NCI-H2107 treated with DMSO at 0.1 percent for 48 hours (cell line): ENCODE measurements at regions not wholly inside any gene's neighbourhood (a gene's known extent, or its start where the extent isn't known, plus 50 kb on each side); places are given as distances from the start of the nearest gene placed in this dataset.

Experiments used
- DNase-seq: peaks from one replicate; lab custom pipeline; 2025; ENCODE audit not compliant: unreplicated experiment; lab: John Stamatoyannopoulos, UW

GRCh38 chr15:95302809-95303208, 1027.7 kb upstream of the NR2F2 start:
- DNase-seq = no peak

DNA sequence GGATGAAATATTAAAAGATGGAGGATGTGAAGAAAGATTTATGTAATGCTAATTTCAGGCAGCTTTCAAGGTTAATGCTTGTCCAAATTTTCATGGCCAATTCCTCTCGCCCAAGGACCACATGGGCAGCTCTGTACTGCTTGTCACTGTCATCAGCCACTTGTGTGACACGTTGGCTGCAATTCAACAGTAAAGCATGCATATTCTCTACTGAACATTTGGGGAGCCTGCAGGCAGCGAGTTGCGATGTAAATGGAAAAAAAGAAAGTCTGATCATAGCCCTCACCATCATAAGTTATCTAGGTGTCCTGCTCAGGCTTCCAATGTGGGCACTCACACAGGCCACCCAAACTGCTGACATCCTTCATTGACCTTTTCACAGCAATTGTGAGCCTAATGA, 1026.8 kb upstream of the NR2F2 start:
- DNase-seq = no peak

DNA sequence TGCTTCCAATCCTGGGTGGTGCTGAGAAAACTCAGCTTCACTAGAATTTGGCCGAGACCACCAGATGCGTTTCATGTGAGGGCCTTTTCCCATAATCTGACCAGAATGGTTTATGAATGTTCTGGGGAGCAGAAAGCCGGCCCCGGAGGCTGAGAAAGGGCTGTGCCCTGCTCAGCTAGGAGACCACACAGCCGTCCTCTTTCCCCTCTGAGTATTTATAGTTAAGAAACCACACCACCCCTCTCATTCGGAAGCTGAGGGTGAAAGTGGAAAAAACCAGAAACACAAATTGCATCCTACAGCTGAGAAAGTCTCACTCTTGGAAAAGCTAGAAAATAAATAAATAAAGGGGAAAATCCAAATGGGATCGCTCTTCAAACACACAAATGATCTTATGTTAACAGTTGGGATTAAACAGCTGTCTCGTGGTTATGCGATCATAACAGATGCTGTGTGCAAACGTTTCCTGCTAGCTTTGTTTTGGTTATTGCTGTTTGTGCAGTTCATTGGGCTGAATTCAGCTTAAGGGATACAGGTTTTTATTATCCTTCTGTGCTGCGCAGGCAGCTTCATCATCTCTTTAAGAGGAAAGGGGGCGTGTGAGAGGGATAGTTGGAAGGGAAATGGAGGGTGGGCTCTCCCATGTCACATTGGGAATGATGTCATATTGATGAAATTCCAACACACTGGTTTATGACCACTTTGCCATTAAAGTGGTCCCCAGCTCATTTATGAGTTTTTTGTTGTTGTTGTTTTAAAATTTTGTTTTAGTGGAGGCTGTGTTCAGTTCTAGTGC, 1026.2 kb upstream of the NR2F2 start:
- no peak for DNase-seq

- no peak for DNase-seq
Observed at GRCh38 chr15:95304947-95305400, 1025.5 kb upstream of the NR2F2 start.

DNA sequence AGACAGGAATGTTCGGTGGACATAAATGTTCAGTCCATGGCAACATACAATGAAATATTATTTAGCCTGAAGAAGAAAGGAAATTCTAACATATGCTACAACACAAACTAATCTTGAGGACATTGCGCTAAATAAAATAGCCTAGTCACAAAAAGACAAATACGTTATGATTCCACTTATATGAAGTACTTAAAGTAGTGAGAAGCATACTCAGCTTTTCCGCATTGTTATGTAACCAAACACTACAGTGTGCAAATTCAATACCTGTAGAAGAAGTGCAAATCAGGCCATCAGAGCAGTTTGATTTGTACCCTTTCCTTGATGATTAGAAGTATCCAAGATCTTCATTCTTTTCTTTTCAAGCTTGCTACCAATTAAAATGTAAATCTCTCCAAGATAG, 1023.4 kb upstream of the NR2F2 start:
- no peak for DNase-seq

- no peak for DNase-seq
Observed at GRCh38 chr15:95319242-95319641, 1011.3 kb upstream of the NR2F2 start.

GRCh38 chr15:95323796-95324195, 1006.7 kb upstream of the NR2F2 start:
- DNase-seq = no peak

DNA sequence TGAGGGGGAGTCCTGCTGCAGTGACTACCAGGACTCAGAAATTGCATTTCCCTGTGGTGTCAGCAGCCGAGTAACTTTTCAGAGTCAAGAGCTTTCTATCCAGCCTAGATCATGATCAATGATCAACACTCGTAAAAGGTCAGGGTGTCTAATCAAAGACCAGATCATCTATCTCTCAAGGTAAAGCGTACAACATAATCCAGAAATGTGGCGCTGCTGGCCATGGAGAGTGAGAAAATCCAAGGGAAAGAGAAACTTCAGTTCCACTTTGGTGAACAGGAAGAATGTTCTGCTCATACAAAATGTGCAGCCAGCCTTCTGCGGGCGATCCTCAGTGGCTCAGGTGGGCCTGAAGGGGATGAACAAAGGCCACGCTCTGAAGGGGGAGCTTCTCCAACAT, 1005.8 kb upstream of the NR2F2 start:
- DNase-seq = no peak

DNA sequence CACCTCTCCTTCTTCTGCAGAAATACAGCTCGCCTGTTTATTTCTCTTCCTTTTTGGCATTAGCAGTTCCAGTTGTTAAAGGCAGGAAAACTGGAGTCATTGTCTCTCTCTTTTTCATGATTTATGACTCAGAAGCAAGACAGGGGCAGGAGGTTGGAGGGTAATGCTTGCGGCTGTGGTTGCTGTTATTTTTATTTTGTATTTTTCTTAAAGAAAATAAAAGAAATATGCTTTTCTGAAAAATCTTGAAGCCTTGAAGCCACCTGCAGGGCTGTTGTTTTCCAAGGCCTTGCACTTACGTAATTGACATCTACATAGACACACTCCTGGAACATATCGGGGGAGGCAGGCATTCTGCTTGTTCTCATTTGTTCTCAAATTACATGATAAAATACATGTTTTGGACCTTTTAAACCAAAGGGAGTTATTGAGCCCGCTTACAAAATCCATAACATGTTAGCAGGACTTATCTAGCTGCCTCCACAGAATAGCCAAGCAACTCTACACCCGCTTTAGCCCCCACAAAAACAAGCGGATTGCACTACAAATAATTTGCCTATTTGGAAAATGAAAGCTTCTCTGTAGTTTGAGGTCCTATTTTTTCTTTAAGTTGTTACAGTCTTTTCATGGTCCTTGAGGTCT, 1004.6 kb upstream of the NR2F2 start:
- DNase-seq = no peak

- no peak for DNase-seq
Observed at GRCh38 chr15:95326431-95327182, 1003.9 kb upstream of the NR2F2 start.

DNA sequence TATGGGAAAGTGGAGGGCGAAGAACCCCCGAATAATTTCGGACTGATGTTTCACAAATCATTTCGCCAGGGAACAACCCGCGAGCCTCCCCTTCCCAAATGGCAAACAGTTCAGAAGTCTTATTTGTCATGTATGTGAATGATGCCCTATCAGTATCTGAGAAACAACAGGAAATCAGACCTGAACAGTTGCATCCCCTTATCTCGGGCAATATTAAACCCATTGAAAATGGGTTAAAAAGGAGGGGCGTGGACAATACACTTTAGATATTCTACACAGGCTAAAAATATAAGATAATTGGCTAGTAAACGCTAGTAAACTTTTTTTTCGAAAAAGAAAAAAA, 1003.3 kb upstream of the NR2F2 start:
- DNase-seq = no peak

GRCh38 chr15:95327661-95328060, 1002.8 kb upstream of the NR2F2 start:
- no peak for DNase-seq

DNA sequence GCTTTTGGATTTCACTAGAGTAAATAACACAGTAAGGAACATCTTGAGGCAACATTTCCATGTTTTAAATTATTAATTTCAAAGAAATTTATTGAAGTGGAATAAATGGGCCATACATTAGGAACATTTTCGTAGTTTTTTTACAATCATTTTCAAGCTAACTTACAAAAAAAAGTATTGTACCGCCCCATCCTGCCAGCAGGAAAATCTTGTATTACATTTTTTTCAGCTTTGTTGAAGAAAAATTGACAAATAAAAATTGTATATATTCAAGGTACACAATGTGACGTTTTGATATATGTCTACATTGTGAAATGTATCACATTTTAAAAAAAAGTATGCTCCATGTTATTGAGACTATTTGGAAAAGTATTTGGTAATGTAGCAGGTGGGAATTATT, 1001.9 kb upstream of the NR2F2 start:
- no peak for DNase-seq

- no peak for DNase-seq
Observed at GRCh38 chr15:95329362-95329761, 1001.1 kb upstream of the NR2F2 start.

- no peak for DNase-seq
Observed at GRCh38 chr15:95341686-95342085, 988.8 kb upstream of the NR2F2 start.

- DNase-seq = no peak
Observed at GRCh38 chr15:95345867-95346266, 984.6 kb upstream of the NR2F2 start.

GRCh38 chr15:95346721-95347475, 983.6 kb upstream of the NR2F2 start:
- DNase-seq = no peak

GRCh38 chr15:95347837-95348236, 982.7 kb upstream of the NR2F2 start:
- no peak for DNase-seq

DNA sequence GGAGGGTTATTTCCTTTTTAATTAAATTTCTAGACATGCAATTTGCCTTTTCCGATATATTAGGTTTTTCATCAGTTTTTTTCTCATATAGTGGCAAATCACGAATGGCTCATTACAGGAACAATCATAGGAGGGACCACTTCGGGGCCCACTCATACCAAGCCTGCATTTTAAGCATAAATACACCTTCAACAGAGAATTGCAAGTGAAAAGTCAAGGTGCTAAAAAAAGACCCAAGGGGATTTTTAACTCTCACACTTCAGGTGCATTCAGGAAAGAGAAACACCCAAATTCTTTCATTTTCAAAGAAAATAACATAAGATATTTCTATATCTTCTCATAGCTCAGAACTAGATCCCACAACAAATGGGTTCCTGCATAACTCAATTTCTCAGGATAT, 979.6 kb upstream of the NR2F2 start:
- DNase-seq = no peak

GRCh38 chr15:95352631-95353187, 977.8 kb upstream of the NR2F2 start:
- DNase-seq = no peak

- DNase-seq = no peak
Observed at GRCh38 chr15:95353512-95353911, 977.0 kb upstream of the NR2F2 start.
